SKM-1 (cell line): ENCODE measurements at regions not wholly inside any gene's neighbourhood (a gene's known extent, or its start where the extent isn't known, plus 50 kb on each side); places are given as distances from the start of the nearest gene placed in this dataset.
A peak's percentile ranks its signal among the peaks of the same experiment; 100 is the strongest.
"Not testable (repeated sequence)": the region's sequence is repeated elsewhere in the genome, so short reads cannot be mapped to it uniquely, and the experiment has no call there.

Experiments used
- DNase-seq: peaks from one replicate; lab custom pipeline; 2025; ENCODE audit not compliant: unreplicated experiment; lab: John Stamatoyannopoulos, UW

DNA sequence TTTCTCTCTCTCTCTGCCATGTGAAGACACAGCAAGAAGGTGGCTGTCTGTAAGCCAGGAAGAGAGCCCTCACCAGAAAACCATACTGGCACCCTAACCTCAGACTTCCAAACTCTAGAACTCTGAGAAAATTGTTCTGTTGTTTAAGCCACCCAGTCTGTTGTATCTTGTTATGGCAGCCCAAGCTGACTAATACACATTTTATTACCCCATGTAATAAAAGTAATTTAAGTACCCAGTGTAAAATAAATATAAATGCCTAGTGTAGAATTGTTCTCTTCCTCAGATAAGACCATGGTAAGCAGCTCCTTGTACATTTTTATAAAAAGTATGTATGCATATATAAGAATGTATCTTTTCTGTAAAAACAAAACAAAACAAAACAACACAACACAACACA lies 119.7 kb downstream of the DTL start:
- no peak for DNase-seq

DNA sequence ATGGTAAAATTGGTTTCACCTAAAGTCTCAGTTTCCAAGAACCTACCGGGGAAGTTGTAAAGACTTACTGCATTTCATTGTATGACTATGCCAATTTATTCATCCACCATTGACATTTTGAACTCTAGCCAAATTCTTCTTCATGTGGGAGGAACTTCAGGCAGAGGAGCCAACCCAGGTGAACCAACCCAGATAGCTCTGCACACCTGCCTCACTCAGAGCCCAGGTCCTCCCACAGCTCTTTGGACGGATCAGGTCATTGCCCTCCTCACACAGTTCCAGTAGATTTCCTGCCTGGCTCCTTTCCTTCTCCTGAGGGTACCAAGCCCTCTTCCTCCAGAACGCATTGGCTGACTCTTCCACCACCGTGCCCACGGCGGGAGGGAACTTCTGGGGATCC lies 121.7 kb downstream of the DTL start:
- DNase-seq: no peak

DNA sequence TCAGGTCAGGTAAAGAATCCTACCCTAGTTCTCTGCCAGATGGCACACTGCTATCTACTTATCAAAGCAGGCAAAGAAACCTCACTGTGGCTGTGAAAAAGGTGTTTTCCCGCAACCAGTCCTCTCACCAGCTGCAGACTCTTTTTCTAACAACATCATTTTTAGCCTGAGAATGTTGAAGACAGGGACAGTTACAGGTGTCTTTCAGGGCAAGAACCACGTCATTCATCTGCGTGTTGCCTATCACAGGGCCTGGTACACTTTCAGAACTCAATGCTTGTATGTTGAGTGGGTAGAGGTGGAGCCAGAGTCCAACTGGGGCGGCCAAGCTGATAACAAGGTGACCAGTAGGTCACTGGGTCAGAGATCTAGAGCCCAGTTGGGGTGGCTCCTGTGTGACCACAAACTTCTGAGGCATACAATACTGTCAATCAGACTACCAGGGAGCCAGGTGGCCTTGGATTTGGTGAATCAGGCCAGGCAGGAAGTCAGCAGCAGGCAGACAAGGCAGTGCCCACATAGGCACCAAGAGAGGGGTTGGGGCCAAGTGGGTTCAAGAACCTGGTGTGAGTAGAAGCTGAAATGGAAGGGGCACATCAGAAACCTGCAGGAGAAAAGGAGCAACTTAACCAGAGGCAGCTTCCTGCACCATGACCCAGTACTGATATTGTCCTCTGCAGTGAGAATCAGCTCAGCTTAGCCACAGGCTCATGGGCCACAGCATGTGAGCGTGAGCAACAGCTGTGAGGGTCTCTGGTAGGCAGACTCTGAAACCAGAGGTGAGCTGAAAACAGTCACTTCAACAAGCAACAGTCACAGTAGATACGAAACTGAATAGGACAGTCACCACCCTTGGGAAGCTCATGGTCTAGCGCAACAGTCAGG lies 123.6 kb downstream of the DTL start:
- no peak for DNase-seq

DNA sequence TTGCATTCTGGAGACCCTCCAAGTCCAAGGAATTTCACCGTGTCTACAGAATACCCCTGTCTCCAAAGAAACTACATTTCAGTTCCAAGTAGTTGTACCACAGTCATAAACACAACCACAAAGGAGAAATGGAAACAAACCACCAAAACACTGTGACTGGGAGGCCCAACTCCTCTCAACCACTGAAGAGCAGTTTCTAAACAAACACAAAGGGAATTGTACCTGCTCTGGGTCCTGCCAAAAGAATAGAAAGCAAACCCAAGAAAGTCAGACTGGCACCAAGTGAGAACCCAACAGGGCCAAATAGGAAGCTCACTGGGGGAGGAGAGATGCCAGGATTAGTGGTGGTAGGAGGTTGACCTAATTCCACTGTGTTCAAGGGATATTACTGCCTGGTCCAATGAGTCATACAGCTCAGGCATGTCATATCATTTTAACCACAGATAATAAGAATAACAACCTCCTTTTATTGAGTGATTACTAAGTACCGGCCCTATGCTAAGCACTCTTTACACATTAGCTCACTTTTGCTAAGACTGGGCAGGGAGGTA lies 123.9 kb upstream of the PPP2R5A start:
- no peak for DNase-seq

DNA sequence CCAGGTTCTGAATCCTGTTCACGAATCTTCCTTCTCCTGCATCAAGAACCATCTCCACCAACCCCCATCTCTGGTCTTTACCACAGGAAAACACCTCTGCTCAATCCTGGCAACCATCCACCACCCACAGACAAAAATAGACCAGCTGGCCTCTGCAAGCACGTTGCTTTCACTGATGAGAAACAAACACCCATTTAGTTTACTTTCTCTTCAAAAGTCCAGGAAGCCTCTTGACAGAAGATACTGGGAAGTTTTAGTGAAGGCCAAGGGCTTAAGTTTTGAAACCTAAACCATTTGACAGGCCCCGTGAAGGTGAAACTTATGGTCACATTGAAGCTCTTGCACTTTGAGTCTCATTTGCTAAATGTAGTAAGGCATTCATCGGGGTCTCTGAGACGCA lies 122.6 kb upstream of the PPP2R5A start:
- DNase-seq: no peak

DNA sequence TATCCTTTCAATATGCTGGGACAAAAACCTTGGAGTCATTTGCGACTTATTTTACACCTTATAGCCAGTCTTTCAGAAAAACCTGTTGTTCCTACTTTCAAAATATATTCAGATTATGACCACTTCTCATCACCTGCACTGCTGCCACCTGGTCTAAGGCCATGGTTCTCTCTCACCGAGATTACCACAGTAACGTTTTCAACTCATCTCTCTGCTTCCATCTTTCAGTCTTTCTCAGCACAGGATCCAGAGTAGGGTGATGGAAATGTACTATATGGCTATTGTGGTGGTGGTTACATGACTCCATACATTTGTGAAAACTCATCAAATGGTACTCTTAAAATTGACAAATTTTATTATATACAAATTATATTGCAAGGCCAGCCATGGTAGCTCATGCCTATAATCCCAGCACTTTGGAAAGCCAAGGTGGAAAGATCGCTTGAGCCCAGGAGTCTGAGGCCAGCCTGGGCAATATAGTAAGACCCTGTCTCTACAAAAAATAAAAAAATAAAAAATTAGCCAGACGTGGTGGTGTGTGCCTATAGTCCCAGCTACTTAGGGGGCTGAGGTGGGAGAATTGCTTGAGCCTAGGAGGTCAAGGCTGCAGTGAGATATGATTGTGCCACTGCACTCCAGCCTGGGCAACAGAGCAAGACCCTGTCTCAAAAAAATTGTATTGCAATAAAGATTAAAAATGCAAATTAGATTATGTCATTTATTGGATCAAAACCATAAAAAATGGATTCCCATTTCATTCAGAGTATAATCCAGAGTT lies 120.9 kb upstream of the PPP2R5A start:
- DNase-seq: no peak

DNA sequence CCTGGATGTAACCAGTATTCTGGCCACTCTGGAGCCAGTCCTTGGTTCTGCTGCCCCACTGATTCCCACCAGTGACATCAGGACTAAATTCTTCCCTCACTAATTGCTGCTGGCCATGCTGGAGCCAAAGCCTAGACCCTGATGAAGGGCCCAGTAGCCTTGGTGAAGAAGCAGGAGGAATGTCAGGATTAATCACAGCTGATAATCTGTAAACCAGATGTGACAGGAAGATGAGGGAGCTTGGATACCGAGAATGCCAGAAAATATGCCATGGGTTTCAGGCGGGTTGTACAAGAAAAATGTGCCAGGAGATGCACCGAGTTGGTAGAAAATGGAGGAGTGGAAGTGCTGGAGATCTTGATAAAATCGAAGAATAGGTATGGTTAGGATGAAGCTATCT lies 119.0 kb upstream of the PPP2R5A start:
- DNase-seq: no peak

DNA sequence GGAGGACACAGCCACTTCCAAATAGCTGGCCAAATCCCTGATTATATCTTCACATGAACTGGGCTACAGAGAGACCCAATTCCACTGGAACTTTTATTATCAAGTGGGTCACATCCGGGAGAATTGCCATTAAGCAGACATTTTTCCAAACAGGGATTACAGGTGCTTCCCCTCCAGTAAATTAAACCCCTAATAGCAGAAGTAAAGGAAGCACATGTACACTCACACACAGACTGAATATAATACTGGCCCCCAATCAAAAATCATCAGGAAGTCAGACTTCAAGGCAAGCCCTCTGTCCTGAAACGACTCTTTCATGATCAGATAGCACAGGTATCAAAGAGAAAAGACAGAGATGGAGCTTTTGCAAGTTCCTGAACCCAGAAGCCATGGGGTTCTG lies 118.6 kb upstream of the PPP2R5A start:
- DNase-seq: no peak

DNA sequence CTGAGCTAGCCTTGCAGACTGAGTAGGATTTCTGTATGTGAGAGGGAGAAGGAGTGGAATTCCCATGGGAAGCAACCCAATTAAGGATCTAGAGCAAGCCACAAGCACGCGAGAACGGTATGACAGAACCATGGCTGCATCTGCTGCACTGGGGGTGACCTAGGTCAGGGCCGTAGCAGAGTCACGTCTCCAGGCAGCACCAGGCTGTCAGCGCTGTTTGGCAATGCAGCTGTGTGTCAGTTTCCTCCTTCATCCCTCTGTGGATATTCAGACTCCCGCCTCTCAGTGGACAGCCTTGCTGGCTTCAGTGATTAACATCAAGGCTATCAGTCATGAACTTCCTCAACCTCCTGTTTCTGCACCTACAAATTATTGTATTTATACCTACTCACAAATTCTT lies 118.1 kb upstream of the PPP2R5A start:
- DNase-seq: peak; percentile 69

DNA sequence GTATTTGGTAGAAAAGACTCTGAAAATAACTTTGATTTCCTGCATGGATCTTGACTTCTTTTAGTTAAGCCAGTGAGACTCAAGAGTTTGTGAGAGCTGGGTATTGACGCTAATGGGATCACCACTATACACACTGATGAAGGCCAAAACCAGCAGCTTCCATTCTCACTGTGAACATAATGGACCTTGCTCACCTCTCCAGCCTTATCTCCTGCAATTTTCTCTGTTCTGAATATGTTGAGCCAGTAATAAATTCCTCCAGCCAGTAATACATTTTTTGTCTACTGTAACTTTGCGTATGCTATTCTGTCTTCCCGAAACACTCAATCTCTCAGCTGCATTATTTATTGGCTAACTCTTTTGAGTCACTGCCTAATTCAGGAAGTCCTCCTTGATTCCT lies 111.6 kb upstream of the PPP2R5A start:
- DNase-seq: no peak

DNA sequence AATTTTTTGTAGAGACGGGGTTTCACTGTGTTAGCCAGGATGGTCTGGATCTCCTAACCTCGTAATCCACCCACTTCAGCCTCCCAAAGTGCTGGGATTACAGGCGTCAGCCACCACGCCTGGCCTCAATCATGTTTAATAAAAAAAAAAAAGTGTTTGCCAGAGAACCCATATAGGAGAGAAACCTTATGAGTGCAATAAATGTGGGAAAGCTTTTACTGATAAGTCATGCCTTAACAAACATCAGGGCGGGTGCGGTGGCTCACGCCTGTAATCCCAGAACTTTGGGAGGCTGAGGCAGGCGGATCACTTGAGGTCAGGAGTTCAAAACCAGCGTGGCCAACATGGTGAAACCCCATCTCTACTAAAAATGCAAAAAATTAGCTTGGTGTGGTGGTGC lies 110.9 kb upstream of the PPP2R5A start:
- DNase-seq: not testable (repeated sequence)

DNA sequence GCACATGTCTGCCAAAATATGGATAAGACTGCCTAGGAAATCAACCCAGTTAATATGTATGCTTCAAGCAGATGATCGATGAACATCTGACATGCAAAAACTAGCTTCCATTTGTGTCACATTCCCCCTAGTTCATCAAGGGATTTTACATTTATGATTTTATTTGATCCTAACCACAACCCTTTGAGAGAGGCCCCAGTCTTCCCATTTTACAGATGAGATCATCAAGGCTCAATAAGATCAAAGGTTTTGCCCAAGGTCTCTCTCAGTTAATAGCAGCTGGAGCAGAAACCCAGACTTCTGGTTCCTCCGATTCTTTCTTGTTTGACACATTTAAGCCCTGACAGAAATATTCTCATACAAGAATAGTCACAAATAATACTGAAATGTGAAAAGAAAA lies 107.7 kb upstream of the PPP2R5A start:
- no peak for DNase-seq

DNA sequence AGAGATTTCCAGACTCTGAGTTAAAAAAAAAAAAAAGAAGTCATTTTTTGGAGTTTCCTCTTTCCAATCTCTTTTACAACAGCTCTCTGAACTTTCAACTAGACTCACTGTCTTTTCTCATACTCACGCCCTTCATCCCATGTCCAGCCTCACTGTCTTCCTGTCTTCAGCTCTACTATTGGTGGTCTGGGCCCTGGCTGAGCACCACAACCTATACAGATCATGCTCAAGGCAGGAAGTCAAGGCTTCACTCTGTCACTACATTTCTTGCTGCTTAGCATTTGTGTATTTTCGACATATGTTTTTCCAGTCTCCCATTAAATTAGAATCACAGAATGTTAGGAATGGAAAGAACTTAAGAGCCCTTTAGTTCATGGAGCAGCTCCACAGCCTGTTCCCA lies 106.4 kb upstream of the PPP2R5A start:
- no peak for DNase-seq

DNA sequence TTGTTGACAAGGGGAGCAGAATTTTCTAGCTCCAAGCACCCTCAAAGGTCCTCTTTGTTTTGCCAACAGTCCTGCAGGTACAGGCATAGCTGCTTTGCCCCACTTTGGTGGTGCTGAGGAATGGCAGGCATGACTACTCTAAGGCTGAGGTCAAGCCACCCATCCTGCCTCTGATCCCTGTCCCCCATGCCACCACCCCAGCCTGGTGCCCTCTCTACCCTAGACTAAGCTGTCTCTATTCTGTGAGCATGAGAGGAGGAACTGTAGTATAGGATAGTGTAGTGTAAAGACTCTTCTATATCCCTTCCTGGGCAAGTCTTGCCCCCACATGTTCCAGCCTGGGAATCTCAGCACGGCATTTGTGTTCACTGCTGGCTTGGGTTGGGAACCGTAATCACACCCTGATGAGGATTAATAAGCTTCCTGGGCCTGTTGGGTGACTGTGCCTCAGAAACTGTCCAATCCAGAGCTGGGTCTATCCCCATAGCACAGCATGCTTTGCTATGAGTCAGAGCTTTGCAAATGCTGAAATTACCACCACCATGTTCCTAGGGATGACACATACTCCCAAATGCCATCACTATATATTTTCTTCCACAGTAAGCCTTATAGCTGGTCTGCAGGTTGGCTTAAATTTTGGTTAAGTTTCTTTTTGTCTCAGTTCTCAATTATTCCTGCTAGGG lies 105.7 kb upstream of the PPP2R5A start:
- no peak for DNase-seq

DNA sequence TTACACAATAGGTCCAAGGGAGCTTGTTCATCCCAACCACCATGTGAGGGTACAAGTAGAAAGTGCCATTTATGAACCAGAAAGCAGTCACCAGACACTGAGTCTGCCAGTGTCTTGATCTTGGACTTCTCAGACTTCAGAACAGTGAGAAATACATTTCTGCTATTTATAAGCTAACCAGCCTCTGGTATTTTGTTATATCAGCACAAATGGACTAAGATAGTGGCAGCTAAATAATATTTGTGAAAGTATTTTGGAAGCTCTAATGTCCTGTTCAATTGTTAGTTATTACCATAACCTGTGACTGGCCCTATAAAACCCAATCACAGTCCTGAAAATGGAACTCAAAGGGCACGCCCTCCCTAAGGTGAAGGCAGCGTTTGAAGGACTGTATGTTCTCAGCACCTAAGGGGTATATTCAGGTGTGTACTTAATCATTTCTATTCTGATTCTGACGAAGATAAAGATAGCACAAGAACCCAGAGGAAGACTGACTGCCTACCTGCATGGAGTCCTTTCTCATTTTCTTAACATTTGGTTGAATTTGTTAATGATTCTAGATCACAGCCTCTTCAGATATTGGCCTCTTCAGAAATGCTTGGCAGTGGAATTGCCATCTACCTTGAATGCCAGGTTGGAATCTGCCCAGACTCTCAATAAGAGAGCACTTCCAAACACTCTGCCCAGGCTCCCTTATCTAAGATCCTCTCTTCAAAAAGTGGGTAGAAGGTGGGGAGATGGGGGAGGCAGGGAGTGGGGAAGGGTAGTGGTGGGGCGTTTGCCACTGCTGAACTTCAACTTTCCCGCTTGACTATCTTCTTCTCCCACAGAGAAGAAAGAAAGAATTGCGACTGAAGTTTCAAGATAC lies 104.0 kb upstream of the PPP2R5A start:
- no peak for DNase-seq

DNA sequence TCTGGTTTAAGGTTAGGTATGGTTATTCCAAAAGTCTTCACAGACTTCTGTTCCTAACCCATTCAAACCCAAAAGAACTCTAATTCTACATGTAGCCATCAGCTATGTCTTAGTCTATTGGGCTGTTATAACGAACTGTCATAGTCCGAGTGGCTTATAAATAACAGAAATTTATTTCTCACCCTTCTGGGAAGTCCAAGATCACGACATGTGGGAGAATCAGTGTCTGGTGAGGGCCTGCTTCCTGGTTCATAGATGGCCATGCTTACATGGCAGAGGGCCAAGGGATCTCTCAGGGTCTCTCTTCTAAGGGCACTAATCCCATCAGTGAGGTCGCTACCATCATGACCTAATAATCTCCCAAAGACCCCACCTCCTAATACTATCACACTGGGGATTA lies 103.0 kb upstream of the PPP2R5A start:
- no peak for DNase-seq

DNA sequence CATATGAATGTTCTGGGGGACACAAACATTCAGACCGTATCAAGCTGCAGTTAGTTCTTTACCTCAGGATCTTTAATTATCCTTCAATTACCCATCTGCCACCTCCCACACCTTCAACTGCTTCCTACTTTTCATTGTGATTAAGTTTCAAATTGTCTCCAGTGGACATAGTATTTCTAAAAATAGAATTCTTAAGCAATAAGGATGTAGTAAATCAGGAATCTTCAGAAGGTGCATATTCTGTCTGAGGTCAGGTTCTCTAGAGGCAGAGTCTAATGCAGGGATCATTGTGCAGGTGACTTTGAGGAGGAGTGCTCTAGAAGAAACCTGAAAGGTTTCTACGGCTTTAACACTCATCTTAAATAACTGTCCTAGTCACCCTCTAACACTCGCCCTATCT lies 102.6 kb upstream of the PPP2R5A start:
- DNase-seq: no peak

DNA sequence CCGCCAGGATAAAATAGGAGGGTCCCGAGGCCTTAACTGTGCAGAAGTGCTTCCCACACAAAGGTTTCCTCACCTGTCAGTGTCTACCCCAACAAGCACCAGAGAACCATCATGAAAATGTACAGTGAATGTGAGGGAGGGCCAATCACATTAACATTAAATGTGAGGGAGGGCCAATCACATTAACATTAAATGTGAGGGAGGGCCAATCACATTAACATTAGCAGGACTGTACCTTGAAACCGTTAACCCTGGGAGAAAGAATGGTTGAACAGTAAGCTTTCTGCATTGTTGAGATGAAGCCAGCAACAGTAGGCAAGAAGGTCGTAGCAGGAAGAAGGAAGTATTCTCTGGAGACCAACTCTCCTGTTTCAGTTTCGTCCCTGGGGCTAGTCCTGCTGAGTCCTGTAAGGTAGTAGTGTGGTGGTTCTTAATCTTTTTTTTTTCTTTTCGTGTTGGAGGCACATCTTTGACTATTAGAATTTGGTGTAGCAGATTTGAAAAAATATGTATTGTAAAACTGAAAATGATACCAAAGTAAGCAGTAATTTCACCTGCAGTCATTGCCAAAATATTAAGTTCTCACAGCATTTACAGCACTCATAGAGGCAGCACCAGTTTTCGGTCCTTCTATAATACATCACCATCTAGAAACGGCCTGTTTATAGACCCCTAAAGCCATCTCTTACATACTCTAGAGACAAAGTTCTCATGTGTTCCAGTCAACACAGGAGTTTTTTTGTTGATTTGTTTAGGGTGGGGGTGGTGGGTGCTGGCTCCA lies 98.6 kb upstream of the PPP2R5A start:
- peak; percentile 26 for DNase-seq

DNA sequence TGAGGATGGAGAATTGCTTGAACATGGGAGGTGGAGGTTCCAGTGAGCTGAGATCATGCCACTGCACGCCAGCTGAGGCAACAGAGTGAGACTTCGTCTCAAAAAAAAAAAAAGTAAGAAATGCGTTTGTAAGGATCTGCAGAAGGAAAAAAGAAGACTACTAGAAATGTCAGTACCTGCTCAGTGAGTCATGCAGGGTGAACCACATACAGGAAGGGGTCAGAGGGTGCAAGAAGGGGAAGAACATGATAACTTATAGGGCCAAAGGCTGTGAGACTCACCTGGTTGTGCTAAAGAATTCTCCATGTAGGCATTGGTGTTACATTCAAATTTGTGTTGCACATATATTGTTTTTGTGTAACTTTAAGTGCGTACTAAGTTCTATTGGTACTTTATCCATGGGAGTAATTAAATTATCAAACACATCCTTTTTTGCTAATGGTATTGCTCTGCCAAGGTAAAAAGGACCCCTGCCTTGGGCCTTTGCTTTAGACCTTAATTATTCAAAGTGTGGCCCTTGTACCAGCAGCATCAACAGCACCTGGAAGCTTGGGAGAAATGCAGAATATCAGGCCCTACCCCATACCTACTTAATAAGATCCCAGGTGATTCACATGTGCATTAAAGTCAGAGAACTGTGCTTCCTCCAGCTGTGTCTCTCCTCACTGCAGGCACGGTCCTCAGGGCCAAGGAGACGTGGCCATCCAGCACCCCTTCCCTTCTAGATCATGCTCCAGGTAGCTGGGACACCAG lies 96.4 kb upstream of the PPP2R5A start:
- peak; percentile 40 for DNase-seq
